ENCODE measurements at regions not wholly inside any gene's neighbourhood (a gene's known extent, or its start where the extent isn't known, plus 50 kb on each side); places are given as distances from the start of the nearest gene placed in this dataset.

DNA sequence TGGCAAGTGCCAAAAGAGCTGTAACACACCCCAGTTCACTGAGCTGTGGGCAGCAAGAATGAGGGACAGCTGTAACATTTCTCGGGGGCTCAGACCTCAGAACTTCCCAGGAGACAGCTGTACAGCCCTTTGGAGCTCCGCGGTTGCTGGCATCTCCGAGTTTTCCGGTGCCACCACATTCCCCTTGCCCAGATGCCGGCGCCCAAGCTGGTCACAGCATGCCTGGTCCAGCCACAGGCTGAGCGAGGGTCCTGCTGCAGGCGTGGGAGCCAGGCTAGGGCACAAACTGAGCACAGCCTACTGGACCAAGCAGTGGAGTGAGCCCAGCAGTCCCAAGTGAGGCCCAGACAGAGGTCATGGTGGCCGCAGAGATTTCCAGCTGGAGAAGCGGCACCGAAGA lies 797.7 kb upstream of the EDIL3 start:
- Histone ChIP-seq H3K4me3 (no peak overlapping the region), H3K4me1 (no peaks in the 10 kb centered on the region), H3K27me3 (no peaks in the 10 kb centered on the region), H3K27ac (no peak overlapping the region), H3K9me3 (no peaks in the 10 kb centered on the region), H3K36me3 (no peaks in the 10 kb centered on the region)
- TF ChIP-seq POLR2A (IDR thresholded peaks at IDR 0.05) (no peak), CTCF (IDR thresholded peaks at IDR 0.05) (no peak), POLR2AphosphoS5 (IDR thresholded peaks at IDR 0.05) (no peak), EP300 (IDR thresholded peaks at IDR 0.05) (no peak)
- intact Hi-C loops (cut with DNase I), result no loop called here
- DNase-seq, result no peak
- WGBS, 2 donors, result 92 to 94% methylated on average over 12 of the region's 12 CpGs

GRCh38 chr5:85204289-85204688 lies 819.6 kb upstream of the EDIL3 start:
- DNase-seq, result no peak
- Histone ChIP-seq H3K4me1 (no peaks in the 10 kb centered on the region), H3K27me3 (no peaks in the 10 kb centered on the region), H3K27ac (no peak overlapping the region), H3K36me3 (no peaks in the 10 kb centered on the region), H3K4me3 (no peak overlapping the region), H3K9me3 (no peaks in the 10 kb centered on the region)
- 85 to 92% methylated on average over 11 of the region's 11 CpGs for WGBS, 2 donors
- no peak for TF ChIP-seq CTCF (IDR thresholded peaks at IDR 0.05)
- TF ChIP-seq POLR2A (IDR thresholded peaks at IDR 0.05), result no peak
- no peak for TF ChIP-seq EP300 (IDR thresholded peaks at IDR 0.05)
- TF ChIP-seq POLR2AphosphoS5 (IDR thresholded peaks at IDR 0.05), result no peak
- intact Hi-C loops (cut with DNase I), result no loop called here

DNA sequence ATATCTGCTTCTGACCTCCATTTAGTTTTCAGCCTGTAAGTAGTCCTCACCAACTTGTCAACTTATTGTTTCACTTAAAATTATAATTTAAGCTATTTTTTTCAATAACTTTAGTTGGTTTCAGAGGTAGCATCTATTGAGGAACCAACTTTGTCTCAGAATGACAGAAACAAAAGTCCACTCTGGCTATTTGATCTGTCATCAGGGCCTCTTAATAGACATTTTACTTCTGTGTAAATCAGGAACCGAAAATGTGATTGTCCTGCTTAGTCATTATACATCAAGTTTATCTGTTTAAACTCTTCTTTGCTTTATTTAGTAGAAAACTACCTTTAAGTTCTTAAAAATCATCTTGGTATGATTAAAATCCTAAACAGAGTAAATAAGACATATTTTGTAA lies 820.8 kb upstream of the EDIL3 start:
- no peak overlapping the region for H3K4me3 ChIP-seq
- H3K27me3 ChIP-seq, result no peaks in the 10 kb centered on the region
- DNase-seq, result no peak
- no peaks in the 10 kb centered on the region for H3K36me3 ChIP-seq
- no peaks in the 10 kb centered on the region for H3K4me1 ChIP-seq
- no peak for TF ChIP-seq EP300 (IDR thresholded peaks at IDR 0.05)
- no peak for TF ChIP-seq CTCF (IDR thresholded peaks at IDR 0.05)
- TF ChIP-seq POLR2A (IDR thresholded peaks at IDR 0.05), result no peak
- no peak for TF ChIP-seq POLR2AphosphoS5 (IDR thresholded peaks at IDR 0.05)
- H3K9me3 ChIP-seq, result no peaks in the 10 kb centered on the region
- intact Hi-C loops (cut with DNase I), result no loop called here
- no peak overlapping the region for H3K27ac ChIP-seq
- WGBS, 2 donors, result 72 to 77% methylated on average over 1 of the region's 1 CpG

- Histone ChIP-seq H3K27ac (no peak overlapping the region), H3K4me3 (no peak overlapping the region), H3K9me3 (peaks cover 0 to 3% (median under 1%) of the 10 kb centered on the region in 4 donors), H3K36me3 (no peaks in the 10 kb centered on the region), H3K27me3 (no peaks in the 10 kb centered on the region), H3K4me1 (no peaks in the 10 kb centered on the region)
- DNase-seq, result no peak
- TF ChIP-seq CTCF (IDR thresholded peaks at IDR 0.05) (no peak), EP300 (IDR thresholded peaks at IDR 0.05) (no peak), POLR2AphosphoS5 (IDR thresholded peaks at IDR 0.05) (no peak), POLR2A (IDR thresholded peaks at IDR 0.05) (no peak)
- WGBS, 2 donors, result 91 to 92% methylated on average over 1 of the region's 1 CpG
- intact Hi-C loops (cut with DNase I), result no loop called here
Measured at GRCh38 chr5:85225388-85225787, 840.7 kb upstream of the EDIL3 start.

- DNase-seq, result no peak
- Histone ChIP-seq H3K4me1 (no peaks in the 10 kb centered on the region), H3K36me3 (no peaks in the 10 kb centered on the region), H3K27me3 (no peaks in the 10 kb centered on the region), H3K4me3 (no peak overlapping the region), H3K9me3 (peaks cover 0 to 9% (median 4%) of the 10 kb centered on the region in 4 donors), H3K27ac (no peak overlapping the region)
- WGBS, 2 donors, result 67 to 76% methylated on average over 2 of the region's 2 CpGs
- intact Hi-C loops (cut with DNase I), result no loop called here
- no peak for TF ChIP-seq POLR2A (IDR thresholded peaks at IDR 0.05)
- no peak for TF ChIP-seq EP300 (IDR thresholded peaks at IDR 0.05)
- no peak for TF ChIP-seq CTCF (IDR thresholded peaks at IDR 0.05)
- no peak for TF ChIP-seq POLR2AphosphoS5 (IDR thresholded peaks at IDR 0.05)
Measured at GRCh38 chr5:85249204-85249603, 864.5 kb upstream of the EDIL3 start.
